Testis (tissue), 2 donors: ENCODE measurements at regions not wholly inside any gene's neighbourhood (a gene's known extent, or its start where the extent isn't known, plus 50 kb on each side); places are given as distances from the start of the nearest gene placed in this dataset.

ENCODE experiments used
- DNase-seq: peaks from one replicate; pipeline ENCODE4 v3.0.0-alpha.2; 2019
- H3K27ac ChIP-seq, 2 donors: fragments of 200-600 bp; sonication (generic); one replicate each; pipeline ENCODE4 v1.5.1; 2019
- H3K27me3 ChIP-seq: fragments of 200-600 bp; sonication (generic); one replicate; pipeline ENCODE4 v1.5.1; 2019
- H3K36me3 ChIP-seq: fragments of 200-600 bp; sonication (generic); one replicate; pipeline ENCODE4 v1.5.1; 2017; ENCODE audit warnings: low read depth; ENCODE audit errors: missing control alignments
- H3K4me1 ChIP-seq: fragments of 200-600 bp; sonication (generic); one replicate; pipeline ENCODE4 v1.5.1; 2019
- H3K4me3 ChIP-seq, 2 donors: fragments of 200-600 bp; sonication (generic); one replicate each; pipeline ENCODE4 v1.5.1; 2017 to 2019
- H3K9me3 ChIP-seq: fragments of 200-600 bp; sonication (generic); one replicate; pipeline ENCODE4 v1.5.1; 2017
- POLR2A ChIP-seq: fragments of 450-650 bp; IDR thresholded peaks from one replicate; pipeline ENCODE4 v1.6.1; 2017; ENCODE audit warnings: antibody characterized with exemption, mild to moderate bottlenecking, moderate library complexity
- WGBS, 2 donors: methylation state at CpG; one replicate each; pipeline ENCODE4 v1.1.5; 2018; 5-methylcytosine and 5-hydroxymethylcytosine counted together
- intact Hi-C: fragments of 100-400 bp; cut with DNase I; formaldehyde crosslinking; loops from one replicate; pipeline ENCODE4 v1.15.1; 2023; ENCODE audit warnings: low total_unique reads
- TF ChIP-seq, protein P1 (sequence below), 3 experiments: fragments of 450-650 bp in 2 of 3; fragments of 200-600 bp in 1 of 3; sonication (generic) in 1 of 3; IDR thresholded peaks; one replicate each; pipeline ENCODE4 v1.5.1; 2016 to 2019; ENCODE audit warnings: antibody characterized with exemption in 3 of 3, mild to moderate bottlenecking in 2 of 3, moderate library complexity in 1 of 3

DNA sequence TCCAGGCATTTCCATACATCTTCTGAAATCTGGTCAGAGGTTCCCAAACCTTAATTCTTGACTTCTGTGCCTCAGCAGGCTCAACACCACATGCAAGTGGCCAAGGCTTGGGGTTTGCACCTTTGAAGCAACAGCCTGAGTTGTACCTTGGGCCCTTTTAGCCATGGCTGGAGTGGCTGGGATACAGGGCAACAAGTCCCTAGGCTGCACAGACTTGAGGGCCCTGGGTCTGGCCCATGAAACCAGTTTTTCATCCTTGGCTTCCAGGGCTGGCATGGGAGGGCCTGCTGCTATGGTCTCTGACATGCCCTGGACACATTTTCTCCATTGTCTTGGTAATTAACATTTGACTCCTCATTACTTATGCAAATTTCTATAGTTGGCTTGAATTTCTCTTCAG, 988.8 kb upstream of the CNTNAP5 start:
- H3K9me3 ChIP-seq = no peaks in the 10 kb centered on the region
- H3K27ac ChIP-seq = no peak overlapping the region
- DNase-seq = no peak
- H3K4me1 ChIP-seq = no peaks in the 10 kb centered on the region
- TF ChIP-seq, protein P1, sequence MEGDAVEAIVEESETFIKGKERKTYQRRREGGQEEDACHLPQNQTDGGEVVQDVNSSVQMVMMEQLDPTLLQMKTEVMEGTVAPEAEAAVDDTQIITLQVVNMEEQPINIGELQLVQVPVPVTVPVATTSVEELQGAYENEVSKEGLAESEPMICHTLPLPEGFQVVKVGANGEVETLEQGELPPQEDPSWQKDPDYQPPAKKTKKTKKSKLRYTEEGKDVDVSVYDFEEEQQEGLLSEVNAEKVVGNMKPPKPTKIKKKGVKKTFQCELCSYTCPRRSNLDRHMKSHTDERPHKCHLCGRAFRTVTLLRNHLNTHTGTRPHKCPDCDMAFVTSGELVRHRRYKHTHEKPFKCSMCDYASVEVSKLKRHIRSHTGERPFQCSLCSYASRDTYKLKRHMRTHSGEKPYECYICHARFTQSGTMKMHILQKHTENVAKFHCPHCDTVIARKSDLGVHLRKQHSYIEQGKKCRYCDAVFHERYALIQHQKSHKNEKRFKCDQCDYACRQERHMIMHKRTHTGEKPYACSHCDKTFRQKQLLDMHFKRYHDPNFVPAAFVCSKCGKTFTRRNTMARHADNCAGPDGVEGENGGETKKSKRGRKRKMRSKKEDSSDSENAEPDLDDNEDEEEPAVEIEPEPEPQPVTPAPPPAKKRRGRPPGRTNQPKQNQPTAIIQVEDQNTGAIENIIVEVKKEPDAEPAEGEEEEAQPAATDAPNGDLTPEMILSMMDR (IDR thresholded peaks at IDR 0.05) = no peak
- TF ChIP-seq POLR2A = no peak
- H3K4me3 ChIP-seq = no peak overlapping the region
- no peaks in the 10 kb centered on the region for H3K27me3 ChIP-seq
- intact Hi-C loops = no loop called here
- no peaks in the 10 kb centered on the region for H3K36me3 ChIP-seq

- 93 to 96% methylated on average over 1 of the region's 1 CpG for whole genome bisulfite sequencing, 2 donors
- Histone ChIP-seq H3K4me3 (no peak overlapping the region), H3K4me1 (no peaks in the 10 kb centered on the region), H3K36me3 (no peaks in the 10 kb centered on the region), H3K27ac (no peak overlapping the region), H3K27me3 (no peaks in the 10 kb centered on the region), H3K9me3 (no peaks in the 10 kb centered on the region)
- intact Hi-C loops = no loop called here
- TF ChIP-seq, protein P1 (IDR thresholded peaks at IDR 0.05) = no peak
- TF ChIP-seq POLR2A = no peak
- no peak for DNase-seq
These were observed 984.6 kb upstream of the CNTNAP5 start for GRCh38 chr2:123040506-123040905.

GRCh38 chr2:123043458-123043857, 981.6 kb upstream of the CNTNAP5 start:
- no peaks in the 10 kb centered on the region for H3K36me3 ChIP-seq
- no peaks in the 10 kb centered on the region for H3K27me3 ChIP-seq
- intact Hi-C loops = no loop called here
- WGBS, 2 donors = 89 to 90% methylated on average over 1 of the region's 1 CpG
- H3K9me3 ChIP-seq = no peaks in the 10 kb centered on the region
- TF ChIP-seq, protein P1 (IDR thresholded peaks at IDR 0.05) = no peak
- TF ChIP-seq POLR2A = no peak
- DNase-seq = no peak
- no peak overlapping the region for H3K27ac ChIP-seq
- H3K4me1 ChIP-seq = no peaks in the 10 kb centered on the region
- no peak overlapping the region for H3K4me3 ChIP-seq

GRCh38 chr2:123045713-123046112, 979.4 kb upstream of the CNTNAP5 start:
- Histone ChIP-seq H3K27me3 (no peaks in the 10 kb centered on the region), H3K36me3 (no peaks in the 10 kb centered on the region), H3K4me1 (no peaks in the 10 kb centered on the region), H3K4me3 (no peak overlapping the region), H3K9me3 (no peaks in the 10 kb centered on the region), H3K27ac (no peak overlapping the region)
- no peak for TF ChIP-seq POLR2A
- TF ChIP-seq, protein P1 (IDR thresholded peaks at IDR 0.05) = no peak
- 35% methylated on average over 3 of the region's 3 CpGs for WGBS, 2 donors
- DNase-seq = no peak
- intact Hi-C loops = no loop called here

DNA sequence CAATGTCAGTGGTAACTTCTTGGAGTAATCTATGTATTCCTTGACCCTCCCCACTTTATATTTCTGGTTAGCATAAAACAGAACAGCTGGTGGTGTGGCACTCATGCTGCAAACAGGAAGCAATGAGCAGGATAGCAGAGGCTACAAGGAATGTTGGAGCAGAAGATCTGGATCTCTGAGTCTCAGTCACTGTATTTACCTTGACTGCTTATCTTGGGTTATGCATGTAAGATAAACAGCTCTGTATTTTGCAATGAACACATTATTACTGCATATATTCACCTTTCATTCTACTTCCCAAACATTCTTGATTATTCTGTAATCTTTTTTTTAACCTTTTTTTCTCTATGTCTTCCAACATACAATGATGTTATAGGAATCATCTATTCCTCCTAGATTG, 977.9 kb upstream of the CNTNAP5 start:
- TF ChIP-seq, protein P1 (IDR thresholded peaks at IDR 0.05) = no peak
- no peak for TF ChIP-seq POLR2A
- no peaks in the 10 kb centered on the region for H3K9me3 ChIP-seq
- intact Hi-C loops = no loop called here
- no peak overlapping the region for H3K27ac ChIP-seq
- H3K4me1 ChIP-seq = no peaks in the 10 kb centered on the region
- no peak for DNase-seq
- no peak overlapping the region for H3K4me3 ChIP-seq
- no peaks in the 10 kb centered on the region for H3K36me3 ChIP-seq
- no peaks in the 10 kb centered on the region for H3K27me3 ChIP-seq
